ENCODE measurements at regions not wholly inside any gene's neighbourhood (a gene's known extent, or its start where the extent isn't known, plus 50 kb on each side); places are given as distances from the start of the nearest gene placed in this dataset.

DNA sequence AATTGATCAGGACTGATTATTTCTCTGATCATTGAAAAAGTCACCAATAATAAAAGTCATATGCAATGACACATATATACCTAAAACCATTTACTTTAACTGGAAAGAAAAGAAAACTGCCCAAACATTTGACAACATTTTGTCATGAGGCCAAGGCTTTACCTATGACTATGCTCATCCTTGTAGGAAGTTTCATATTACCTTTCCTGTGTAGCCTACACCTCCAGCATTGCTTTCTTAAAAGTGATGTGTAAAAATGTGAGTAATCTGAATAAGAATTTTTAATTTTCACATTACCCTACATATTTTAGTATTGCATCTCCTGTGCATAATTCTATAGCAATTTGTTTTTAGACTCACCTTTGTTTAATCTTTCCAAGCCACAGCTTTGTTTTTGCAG lies 419.8 kb upstream of the FIGN start:
- TF ChIP-seq, protein P1, sequence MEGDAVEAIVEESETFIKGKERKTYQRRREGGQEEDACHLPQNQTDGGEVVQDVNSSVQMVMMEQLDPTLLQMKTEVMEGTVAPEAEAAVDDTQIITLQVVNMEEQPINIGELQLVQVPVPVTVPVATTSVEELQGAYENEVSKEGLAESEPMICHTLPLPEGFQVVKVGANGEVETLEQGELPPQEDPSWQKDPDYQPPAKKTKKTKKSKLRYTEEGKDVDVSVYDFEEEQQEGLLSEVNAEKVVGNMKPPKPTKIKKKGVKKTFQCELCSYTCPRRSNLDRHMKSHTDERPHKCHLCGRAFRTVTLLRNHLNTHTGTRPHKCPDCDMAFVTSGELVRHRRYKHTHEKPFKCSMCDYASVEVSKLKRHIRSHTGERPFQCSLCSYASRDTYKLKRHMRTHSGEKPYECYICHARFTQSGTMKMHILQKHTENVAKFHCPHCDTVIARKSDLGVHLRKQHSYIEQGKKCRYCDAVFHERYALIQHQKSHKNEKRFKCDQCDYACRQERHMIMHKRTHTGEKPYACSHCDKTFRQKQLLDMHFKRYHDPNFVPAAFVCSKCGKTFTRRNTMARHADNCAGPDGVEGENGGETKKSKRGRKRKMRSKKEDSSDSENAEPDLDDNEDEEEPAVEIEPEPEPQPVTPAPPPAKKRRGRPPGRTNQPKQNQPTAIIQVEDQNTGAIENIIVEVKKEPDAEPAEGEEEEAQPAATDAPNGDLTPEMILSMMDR (IDR thresholded peaks at IDR 0.05) = no peak
- no peak for TF ChIP-seq POLR2AphosphoS5 (IDR thresholded peaks at IDR 0.05)
